GM06990 (cell line): ENCODE measurements at regions not wholly inside any gene's neighbourhood (a gene's known extent, or its start where the extent isn't known, plus 50 kb on each side); places are given as distances from the start of the nearest gene placed in this dataset.

ENCODE experiments used
- DNase-seq: peaks from one replicate; pipeline ENCODE4 v3.0.0-alpha.2; 2011; ENCODE audit not compliant: insufficient read length; ENCODE audit errors: extremely low read depth
- H3K27me3 ChIP-seq: replicated peaks from 2 replicates; pipeline ENCODE4 v1.6.0; 2011; ENCODE audit warnings: low read length; ENCODE audit not compliant: control insufficient read depth, insufficient read depth
- H3K36me3 ChIP-seq: 2 replicates; pipeline ENCODE4 v1.5.1; 2011; ENCODE audit warnings: low read length; ENCODE audit not compliant: control insufficient read depth, insufficient read depth
- H3K4me3 ChIP-seq: replicated peaks from 2 replicates; pipeline ENCODE4 v1.5.1; 2011; ENCODE audit warnings: low read depth, mild to moderate bottlenecking, control low read depth, low read length
- TF ChIP-seq, protein P1 (sequence below): IDR thresholded peaks from 2 replicates; pipeline ENCODE4 v1.5.1; 2011; ENCODE audit warnings: low read length, control low read depth, mild to moderate bottlenecking, inconsistent platforms; ENCODE audit not compliant: insufficient read depth, poor library complexity, severe bottlenecking

DNA sequence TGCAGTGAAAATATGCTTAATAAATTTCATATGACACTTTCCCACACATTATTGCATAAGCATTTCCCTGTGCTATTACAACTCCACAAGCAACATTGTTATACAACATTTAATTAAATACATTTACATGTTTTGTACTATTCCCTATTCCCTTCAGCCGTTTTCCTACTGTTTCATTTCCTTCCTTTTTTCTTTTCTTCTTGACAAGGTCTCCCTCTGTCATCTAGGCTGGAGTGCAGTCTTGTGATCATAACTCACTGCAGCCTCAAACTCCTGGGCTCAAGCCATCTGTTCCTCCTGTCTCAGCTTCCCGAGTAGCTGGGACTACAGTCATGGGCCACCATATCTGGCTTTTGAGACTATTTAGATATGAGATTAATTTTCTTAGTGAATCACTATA is 254.7 kb downstream of the NFKBIZ start:
- TF ChIP-seq, protein P1, sequence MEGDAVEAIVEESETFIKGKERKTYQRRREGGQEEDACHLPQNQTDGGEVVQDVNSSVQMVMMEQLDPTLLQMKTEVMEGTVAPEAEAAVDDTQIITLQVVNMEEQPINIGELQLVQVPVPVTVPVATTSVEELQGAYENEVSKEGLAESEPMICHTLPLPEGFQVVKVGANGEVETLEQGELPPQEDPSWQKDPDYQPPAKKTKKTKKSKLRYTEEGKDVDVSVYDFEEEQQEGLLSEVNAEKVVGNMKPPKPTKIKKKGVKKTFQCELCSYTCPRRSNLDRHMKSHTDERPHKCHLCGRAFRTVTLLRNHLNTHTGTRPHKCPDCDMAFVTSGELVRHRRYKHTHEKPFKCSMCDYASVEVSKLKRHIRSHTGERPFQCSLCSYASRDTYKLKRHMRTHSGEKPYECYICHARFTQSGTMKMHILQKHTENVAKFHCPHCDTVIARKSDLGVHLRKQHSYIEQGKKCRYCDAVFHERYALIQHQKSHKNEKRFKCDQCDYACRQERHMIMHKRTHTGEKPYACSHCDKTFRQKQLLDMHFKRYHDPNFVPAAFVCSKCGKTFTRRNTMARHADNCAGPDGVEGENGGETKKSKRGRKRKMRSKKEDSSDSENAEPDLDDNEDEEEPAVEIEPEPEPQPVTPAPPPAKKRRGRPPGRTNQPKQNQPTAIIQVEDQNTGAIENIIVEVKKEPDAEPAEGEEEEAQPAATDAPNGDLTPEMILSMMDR = no peak
- Histone ChIP-seq H3K4me3 (no peak overlapping the region), H3K27me3 (no peaks in the 10 kb centered on the region), H3K36me3 (no peaks in the 10 kb centered on the region)
- DNase-seq = no peak

DNA sequence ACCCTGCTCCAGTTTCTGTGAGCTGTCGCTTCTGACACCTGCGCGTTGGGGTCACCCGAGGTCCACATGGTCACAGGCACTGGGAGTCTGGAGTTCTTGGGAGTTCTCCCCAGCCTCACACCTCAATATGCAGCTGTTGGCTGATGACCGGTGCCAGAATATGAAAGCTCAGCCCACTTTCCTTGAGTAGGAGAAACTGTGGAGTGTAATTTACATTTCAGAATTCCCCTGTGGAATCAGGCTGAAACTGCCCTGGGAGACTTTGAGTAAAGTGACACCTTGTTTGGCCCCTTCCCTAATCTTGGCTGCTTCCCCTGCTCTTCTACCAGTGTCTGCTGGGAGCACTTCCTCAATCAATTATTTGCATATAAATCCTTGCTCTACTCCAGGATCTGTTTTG is 255.9 kb downstream of the NFKBIZ start:
- no peaks in the 10 kb centered on the region for H3K27me3 ChIP-seq
- DNase-seq = no peak
- no peaks in the 10 kb centered on the region for H3K36me3 ChIP-seq
- H3K4me3 ChIP-seq = no peak overlapping the region
- TF ChIP-seq, protein P1 = no peak

DNA sequence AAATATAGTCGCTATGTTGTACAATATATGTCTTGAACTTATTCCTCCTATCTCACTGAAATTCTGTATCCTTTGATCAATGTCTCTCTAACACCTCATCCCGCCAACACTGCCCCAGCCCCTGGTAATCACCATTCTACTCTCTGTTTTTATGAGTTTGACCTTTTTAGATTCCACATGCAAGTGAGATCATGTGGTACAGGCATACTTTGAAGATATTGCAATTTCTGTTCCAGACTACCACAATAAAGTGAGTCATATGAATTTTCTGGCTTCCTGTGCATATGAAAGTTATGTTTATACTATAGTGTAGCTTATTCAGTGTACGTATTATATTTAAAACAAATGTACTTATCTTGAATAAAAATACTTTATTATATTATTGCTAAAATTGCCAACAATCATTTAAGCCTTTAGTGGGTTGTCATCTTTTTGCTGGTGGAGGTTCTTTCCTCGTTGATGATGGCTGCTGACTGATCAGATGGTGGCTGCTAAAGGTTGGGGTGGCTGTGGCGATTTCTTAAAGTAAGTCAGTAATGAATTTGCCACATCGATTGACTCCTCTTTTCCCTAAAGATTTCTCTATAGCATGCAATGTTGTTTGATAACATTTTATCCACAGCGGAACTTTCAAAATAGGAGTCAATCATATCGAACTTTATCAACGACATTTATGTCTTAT is 257.2 kb downstream of the NFKBIZ start:
- TF ChIP-seq, protein P1 = no peak
- no peak for DNase-seq
- Histone ChIP-seq H3K36me3 (no peaks in the 10 kb centered on the region), H3K4me3 (no peak overlapping the region), H3K27me3 (no peaks in the 10 kb centered on the region)

DNA sequence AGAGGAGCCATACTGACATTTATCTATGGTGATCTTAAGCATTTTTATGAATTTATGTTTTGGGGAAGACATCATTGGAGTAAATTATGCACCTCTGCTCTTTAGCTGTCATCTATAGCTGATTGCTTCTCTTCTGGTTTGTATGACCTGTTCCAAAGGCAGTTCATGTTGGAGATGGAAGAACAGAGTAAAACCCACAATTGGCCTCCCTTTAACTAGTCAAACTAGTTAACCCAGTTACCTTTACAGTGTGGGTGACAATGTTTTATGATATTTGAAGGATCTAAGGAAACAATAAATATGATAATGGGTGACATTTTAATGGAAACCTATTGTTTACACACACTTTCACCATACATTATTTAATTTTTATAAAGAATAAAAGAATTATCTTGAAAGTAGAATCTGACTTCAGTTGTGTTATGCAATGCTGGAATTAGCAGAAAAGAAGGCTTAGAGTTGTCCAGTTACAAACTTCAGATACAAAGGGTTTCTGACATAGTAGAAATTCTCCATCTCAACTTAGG is 263.5 kb downstream of the NFKBIZ start:
- TF ChIP-seq, protein P1 = no peak
- no peaks in the 10 kb centered on the region for H3K36me3 ChIP-seq
- H3K4me3 ChIP-seq = no peak overlapping the region
- no peaks in the 10 kb centered on the region for H3K27me3 ChIP-seq
- DNase-seq = no peak

DNA sequence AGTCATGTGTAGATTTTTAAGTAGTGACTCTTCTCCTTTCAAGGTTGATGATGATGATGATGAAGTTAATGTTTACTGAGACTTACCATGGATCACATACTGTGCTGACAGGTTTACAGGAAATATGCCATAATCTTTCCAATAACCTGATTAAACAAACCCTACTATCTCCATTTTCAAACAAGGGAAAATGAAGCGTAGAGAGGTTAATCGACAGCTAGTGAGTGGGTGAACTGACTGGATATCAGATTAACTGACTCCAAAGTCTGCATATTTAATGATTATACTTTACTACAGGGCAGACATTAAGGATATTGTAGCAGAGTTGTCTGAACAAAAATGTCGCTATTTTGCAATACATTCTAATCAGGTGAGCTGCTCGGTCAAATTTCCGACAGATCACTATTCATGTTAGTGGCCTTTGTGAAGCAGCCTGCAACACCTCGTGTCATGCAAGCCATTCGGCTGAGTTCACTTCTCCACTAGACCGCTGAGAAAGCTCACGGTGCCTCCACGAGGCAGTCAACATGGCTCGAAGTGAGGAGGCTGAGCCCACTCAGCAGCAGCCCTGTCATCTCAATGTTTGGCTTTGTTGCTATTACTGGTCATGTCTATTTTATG is 264.2 kb downstream of the NFKBIZ start:
- Histone ChIP-seq H3K27me3 (no peaks in the 10 kb centered on the region), H3K36me3 (no peaks in the 10 kb centered on the region), H3K4me3 (no peak overlapping the region)
- DNase-seq = no peak
- TF ChIP-seq, protein P1 = no peak
